ENCODE measurements at regions not wholly inside any gene's neighbourhood (a gene's known extent, or its start where the extent isn't known, plus 50 kb on each side); places are given as distances from the start of the nearest gene placed in this dataset.
"Not testable (repeated sequence)": the region's sequence is repeated elsewhere in the genome, so short reads cannot be mapped to it uniquely, and the experiment has no call there.

DNA sequence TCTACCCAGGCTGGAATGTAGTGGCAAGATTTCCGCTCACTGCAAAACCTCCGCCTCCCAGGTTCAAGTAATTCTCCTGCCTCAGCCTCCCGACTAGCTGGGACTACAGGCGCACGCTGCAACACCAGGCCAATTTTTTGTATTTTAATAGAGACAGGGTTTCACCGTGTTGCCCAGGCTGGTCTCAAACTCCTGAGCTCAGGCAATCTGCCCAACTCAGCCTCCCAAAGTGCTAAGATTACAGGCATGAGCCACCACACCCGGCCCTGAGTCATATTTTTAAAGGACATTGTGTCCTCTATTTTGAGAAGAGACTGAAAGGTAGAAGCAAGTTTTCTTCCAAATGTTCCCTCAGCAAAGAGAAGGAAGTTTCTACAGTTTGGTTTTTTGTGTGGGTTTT, 227.1 kb downstream of the KCTD12 start:
- not testable (repeated sequence) for DNase-seq (ENCODE audit: low read depth, low spot score)

DNA sequence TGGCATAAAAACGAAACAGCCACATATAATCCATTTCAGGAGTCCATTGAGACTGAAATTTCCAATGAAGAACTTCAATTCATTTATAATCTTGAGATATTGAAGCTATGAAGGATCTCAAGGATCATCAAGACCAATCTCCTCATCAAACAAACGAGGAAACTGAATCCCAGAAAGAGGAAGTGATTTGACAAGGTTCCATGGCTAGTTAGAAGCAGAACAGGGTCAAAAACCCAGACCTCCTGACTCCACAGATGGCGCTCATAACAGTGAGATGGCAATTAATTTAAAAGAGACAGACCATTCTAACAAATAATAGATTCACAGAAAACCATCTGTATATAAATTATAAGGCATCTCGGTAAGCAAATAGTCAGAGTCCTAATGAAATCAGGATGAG, 229.7 kb downstream of the KCTD12 start:
- no peak for DNase-seq (ENCODE audit: low read depth, low spot score)

- DNase-seq (ENCODE audit: low read depth, low spot score) = no peak
These were observed 230.1 kb downstream of the KCTD12 start for GRCh38 chr13:76656056-76656455.

GRCh38 chr13:76654263-76654662, 231.9 kb downstream of the KCTD12 start:
- no peak for DNase-seq (ENCODE audit: low read depth, low spot score)

- DNase-seq (ENCODE audit: low read depth, low spot score) = no peak
These were observed 234.9 kb downstream of the KCTD12 start for GRCh38 chr13:76651286-76651685.

GRCh38 chr13:76647550-76647949, 238.7 kb downstream of the KCTD12 start:
- DNase-seq (ENCODE audit: low read depth, low spot score) = no peak

- DNase-seq (ENCODE audit: low read depth, low spot score) = no peak
These were observed 239.3 kb downstream of the KCTD12 start for GRCh38 chr13:76646946-76647345.

GRCh38 chr13:76645632-76646031, 240.6 kb downstream of the KCTD12 start:
- no peak for DNase-seq (ENCODE audit: low read depth, low spot score)

GRCh38 chr13:76644906-76645305, 241.3 kb downstream of the KCTD12 start:
- no peak for DNase-seq (ENCODE audit: low read depth, low spot score)

DNA sequence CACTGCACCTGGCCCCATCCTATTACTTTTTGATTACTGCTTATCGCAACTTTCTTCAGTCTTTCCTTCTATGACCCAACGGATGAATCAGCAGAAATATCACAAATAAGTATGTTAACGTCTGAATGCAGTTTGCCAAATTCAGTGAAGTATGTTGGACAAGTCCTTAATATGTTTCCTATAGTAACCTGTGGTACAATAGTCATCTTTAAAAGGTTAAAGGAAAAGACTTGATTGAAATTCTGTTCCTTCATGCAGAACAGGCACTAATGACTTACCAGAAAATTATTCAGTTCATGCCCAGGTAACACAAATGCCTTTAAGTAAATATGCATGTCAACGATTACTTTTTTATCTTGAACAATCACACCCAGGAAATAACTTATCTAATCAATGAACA, 242.6 kb downstream of the KCTD12 start:
- DNase-seq (ENCODE audit: low read depth, low spot score) = no peak

- no peak for DNase-seq (ENCODE audit: low read depth, low spot score)
These were observed 245.1 kb downstream of the KCTD12 start for GRCh38 chr13:76641056-76641455.

- DNase-seq (ENCODE audit: low read depth, low spot score) = no peak
These were observed 247.3 kb downstream of the KCTD12 start for GRCh38 chr13:76638882-76639281.

DNA sequence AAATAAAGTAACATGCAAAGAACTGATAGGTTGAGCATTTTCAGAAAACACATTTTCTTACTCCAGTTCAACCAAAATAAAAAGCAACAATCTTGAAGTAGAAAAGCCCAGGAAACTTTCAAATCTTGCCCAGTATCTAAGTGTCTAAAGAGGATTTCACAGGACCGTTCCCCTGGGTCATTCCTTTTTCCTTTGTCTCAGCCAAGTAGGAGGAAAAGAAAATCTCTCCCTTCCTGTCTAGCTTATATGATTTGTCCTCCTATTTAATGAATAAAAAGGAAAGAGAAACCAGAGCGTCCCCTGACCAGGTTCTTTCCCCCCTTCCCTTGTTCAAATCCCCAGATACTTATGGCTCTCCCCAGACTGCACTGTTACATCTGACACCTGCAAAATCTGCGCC, 248.0 kb downstream of the KCTD12 start:
- DNase-seq (ENCODE audit: low read depth, low spot score) = no peak

- DNase-seq (ENCODE audit: low read depth, low spot score) = no peak
These were observed 248.5 kb downstream of the KCTD12 start for GRCh38 chr13:76637641-76638141.

GRCh38 chr13:76636829-76637228, 249.4 kb downstream of the KCTD12 start:
- DNase-seq (ENCODE audit: low read depth, low spot score) = no peak

- DNase-seq (ENCODE audit: low read depth, low spot score) = no peak
These were observed 250.7 kb downstream of the KCTD12 start for GRCh38 chr13:76635232-76636230.

- no peak for DNase-seq (ENCODE audit: low read depth, low spot score)
These were observed 251.6 kb downstream of the KCTD12 start for GRCh38 chr13:76634431-76635191.

DNA sequence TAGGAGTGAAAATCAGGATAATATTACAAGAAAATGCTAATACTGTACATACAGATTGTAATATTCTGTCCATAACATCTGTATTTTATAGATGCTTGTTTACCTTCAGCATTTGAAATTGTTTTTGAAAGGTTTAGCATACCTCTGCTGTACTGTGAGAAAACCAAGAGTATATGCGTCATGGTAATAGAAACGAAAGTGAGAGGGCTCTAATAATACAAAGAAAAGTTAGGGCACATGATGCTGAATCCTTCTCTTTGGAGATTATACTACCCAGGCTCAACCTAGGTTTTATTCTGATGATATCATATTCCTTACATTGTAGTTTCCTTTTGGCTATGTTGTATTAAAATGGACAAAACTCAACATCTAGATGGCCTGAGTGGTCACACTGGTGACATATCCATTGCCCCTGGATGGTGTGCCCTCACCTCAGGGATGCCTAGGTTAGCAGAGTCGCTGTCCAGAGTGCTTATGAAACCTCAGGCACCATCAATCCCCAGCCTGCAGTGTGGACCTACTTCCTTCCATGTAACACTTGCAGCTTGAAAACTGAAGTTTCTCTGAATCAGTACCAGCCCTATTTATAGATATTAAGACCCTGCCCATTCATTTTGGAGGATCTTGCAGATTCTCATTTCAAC, 253.7 kb downstream of the KCTD12 start:
- no peak for DNase-seq (ENCODE audit: low read depth, low spot score)

DNA sequence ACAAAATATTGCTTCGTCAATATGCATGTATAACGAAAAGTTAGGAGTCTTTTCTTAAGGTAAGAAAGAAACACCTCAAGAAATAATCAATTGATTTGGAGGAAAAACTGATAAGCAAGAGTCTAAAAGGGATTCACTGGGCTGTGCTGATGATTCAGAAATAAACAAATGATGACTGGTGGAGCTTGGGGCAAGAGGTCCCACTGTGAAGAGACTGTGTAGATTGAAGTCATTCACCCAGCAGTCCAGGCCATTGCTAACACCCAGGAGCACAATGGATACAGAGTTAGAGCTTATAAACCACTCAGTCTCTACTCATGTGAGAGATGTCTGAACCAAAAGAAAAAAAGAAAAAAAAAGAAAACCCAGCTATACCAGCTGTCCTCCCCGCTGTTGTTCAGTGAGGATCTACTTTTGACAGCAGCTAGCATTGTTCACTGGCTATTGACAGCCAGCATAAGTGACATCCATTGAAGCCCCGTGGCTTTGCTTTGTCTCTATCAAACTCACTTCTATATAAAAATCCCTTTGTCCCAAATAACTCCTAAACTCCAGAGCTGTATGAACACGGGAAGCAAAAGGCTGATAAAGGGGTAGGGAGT, 255.5 kb downstream of the KCTD12 start:
- DNase-seq (ENCODE audit: low read depth, low spot score) = no peak

- no peak for DNase-seq (ENCODE audit: low read depth, low spot score)
These were observed 263.7 kb downstream of the KCTD12 start for GRCh38 chr13:76622315-76623040.

- no peak for DNase-seq (ENCODE audit: low read depth, low spot score)
These were observed 264.5 kb downstream of the KCTD12 start for GRCh38 chr13:76621705-76622104.
